ENCODE measurements at regions not wholly inside any gene's neighbourhood (a gene's known extent, or its start where the extent isn't known, plus 50 kb on each side); places are given as distances from the start of the nearest gene placed in this dataset.

- Mint-ChIP-seq H3K9me3 (ENCODE audit: low read depth) (no peaks in the 10 kb centered on the region), H3K27ac (ENCODE audit: unreplicated experiment) (no peak overlapping the region), H3K36me3 (ENCODE audit: low read depth) (no peaks in the 10 kb centered on the region), H3K4me3 (ENCODE audit: unreplicated experiment) (peak overlapping the region; percentile 31), H3K27me3 (ENCODE audit: low read depth) (no peaks in the 10 kb centered on the region), H3K4me1 (ENCODE audit: low read depth) (peaks cover 12% of the 10 kb centered on the region)
- DNase-seq (ENCODE audit: low spot score), result no peak
- peak; percentile 80 for TF ChIP-seq CTCF (IDR thresholded peaks at IDR 0.05)
These were observed 171.2 kb upstream of the COL1A2 start for GRCh38 chr7:94223375-94224084.

- no peak for TF ChIP-seq CTCF (IDR thresholded peaks at IDR 0.05)
- DNase-seq (ENCODE audit: low spot score), result no peak
- Mint-ChIP-seq H3K27me3 (ENCODE audit: low read depth) (no peaks in the 10 kb centered on the region), H3K36me3 (ENCODE audit: low read depth) (no peaks in the 10 kb centered on the region), H3K9me3 (ENCODE audit: low read depth) (peaks cover 6% of the 10 kb centered on the region), H3K4me1 (ENCODE audit: low read depth) (peaks cover 15% of the 10 kb centered on the region), H3K27ac (ENCODE audit: unreplicated experiment) (no peak overlapping the region), H3K4me3 (ENCODE audit: unreplicated experiment) (no peak overlapping the region)
These were observed 166.5 kb upstream of the COL1A2 start for GRCh38 chr7:94228223-94228622.

DNA sequence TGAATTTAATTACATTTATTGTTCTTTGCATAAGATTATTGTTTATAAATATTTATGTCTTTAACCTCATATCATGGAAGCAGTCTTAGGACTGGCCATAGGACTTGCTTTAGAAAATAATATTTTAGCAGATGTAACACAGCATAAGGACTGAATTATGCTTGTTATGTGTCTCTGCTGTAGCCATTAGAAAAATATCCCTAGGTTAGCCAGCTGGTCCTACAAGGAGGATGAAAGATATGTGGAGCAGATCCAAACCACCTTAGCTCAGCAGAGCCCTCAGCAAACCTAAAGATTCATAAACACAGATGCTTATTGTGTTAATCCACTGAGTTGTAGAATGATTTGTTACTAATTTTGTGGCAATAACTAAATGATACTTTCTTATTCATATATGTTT lies 166.0 kb upstream of the COL1A2 start:
- peaks cover 9% of the 10 kb centered on the region for H3K9me3 Mint-ChIP-seq (ENCODE audit: low read depth)
- no peak overlapping the region for H3K27ac Mint-ChIP-seq (ENCODE audit: unreplicated experiment)
- no peak for TF ChIP-seq CTCF (IDR thresholded peaks at IDR 0.05)
- H3K36me3 Mint-ChIP-seq (ENCODE audit: low read depth), result no peaks in the 10 kb centered on the region
- peaks cover 10% of the 10 kb centered on the region for H3K4me1 Mint-ChIP-seq (ENCODE audit: low read depth)
- H3K27me3 Mint-ChIP-seq (ENCODE audit: low read depth), result no peaks in the 10 kb centered on the region
- no peak for DNase-seq (ENCODE audit: low spot score)
- no peak overlapping the region for H3K4me3 Mint-ChIP-seq (ENCODE audit: unreplicated experiment)

DNA sequence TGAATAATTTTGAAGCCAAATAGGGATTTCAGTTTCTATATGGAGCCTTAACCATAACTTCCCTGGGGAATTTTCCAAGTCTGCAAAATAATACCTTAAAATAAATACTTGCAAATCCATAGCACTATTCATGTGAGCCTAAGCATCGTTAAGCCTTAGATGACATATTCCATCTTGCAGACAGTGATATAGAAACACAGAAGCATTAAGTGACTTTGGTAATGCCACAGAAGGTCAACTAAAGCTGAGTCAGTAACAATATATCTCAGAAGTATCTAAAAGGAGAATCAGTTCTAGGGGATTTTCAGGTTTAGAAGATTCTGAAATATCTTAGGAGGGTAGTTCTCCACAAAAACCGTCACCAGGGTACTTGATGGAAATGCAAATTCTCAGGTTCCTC lies 163.4 kb upstream of the COL1A2 start:
- Mint-ChIP-seq H3K4me3 (ENCODE audit: unreplicated experiment) (no peak overlapping the region), H3K27me3 (ENCODE audit: low read depth) (no peaks in the 10 kb centered on the region), H3K36me3 (ENCODE audit: low read depth) (no peaks in the 10 kb centered on the region), H3K9me3 (ENCODE audit: low read depth) (peaks cover 13% of the 10 kb centered on the region), H3K27ac (ENCODE audit: unreplicated experiment) (no peak overlapping the region), H3K4me1 (ENCODE audit: low read depth) (peaks cover 5% of the 10 kb centered on the region)
- no peak for TF ChIP-seq CTCF (IDR thresholded peaks at IDR 0.05)
- DNase-seq (ENCODE audit: low spot score), result no peak

- Mint-ChIP-seq H3K27me3 (ENCODE audit: low read depth) (no peaks in the 10 kb centered on the region), H3K9me3 (ENCODE audit: low read depth) (peaks cover 13% of the 10 kb centered on the region), H3K4me3 (ENCODE audit: unreplicated experiment) (no peak overlapping the region), H3K4me1 (ENCODE audit: low read depth) (peaks cover 5% of the 10 kb centered on the region), H3K36me3 (ENCODE audit: low read depth) (no peaks in the 10 kb centered on the region), H3K27ac (ENCODE audit: unreplicated experiment) (no peak overlapping the region)
- no peak for TF ChIP-seq CTCF (IDR thresholded peaks at IDR 0.05)
- DNase-seq (ENCODE audit: low spot score), result no peak
These were observed 157.7 kb upstream of the COL1A2 start for GRCh38 chr7:94236960-94237359.
